NCI-H526 treated with DMSO at 0.1 percent for 48 hours (cell line): ENCODE measurements at regions not wholly inside any gene's neighbourhood (a gene's known extent, or its start where the extent isn't known, plus 50 kb on each side); places are given as distances from the start of the nearest gene placed in this dataset.

Source experiments
- DNase-seq: peaks from one replicate; lab custom pipeline; 2025; lab: John Stamatoyannopoulos, UW

GRCh38 chr1:30316056-30316455, 407.3 kb downstream of the MATN1 start:
- no peak for DNase-seq

- DNase-seq, result no peak
Observed at GRCh38 chr1:30315185-30315960, 408.0 kb downstream of the MATN1 start.

GRCh38 chr1:30314591-30314990, 408.8 kb downstream of the MATN1 start:
- DNase-seq, result no peak

DNA sequence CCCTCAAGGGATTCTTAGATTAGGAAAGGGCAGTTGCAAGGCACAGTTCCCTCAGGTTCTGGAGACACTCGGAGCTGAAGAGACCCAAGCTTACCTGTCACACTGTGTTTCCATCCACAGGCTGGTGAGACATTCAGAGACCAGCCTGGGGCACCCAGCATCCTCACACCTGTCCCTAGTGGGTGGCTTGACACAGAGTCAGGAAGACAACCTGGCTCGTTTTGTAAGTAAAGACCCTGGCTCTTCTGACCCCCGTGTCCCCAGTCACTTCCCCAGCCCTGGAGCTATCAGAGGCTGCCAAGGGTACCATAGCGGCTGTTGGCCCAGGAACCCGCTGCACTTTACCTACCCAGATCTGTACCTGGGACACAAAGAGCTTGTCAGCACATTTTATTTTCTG, 409.8 kb downstream of the MATN1 start:
- DNase-seq, result no peak

DNA sequence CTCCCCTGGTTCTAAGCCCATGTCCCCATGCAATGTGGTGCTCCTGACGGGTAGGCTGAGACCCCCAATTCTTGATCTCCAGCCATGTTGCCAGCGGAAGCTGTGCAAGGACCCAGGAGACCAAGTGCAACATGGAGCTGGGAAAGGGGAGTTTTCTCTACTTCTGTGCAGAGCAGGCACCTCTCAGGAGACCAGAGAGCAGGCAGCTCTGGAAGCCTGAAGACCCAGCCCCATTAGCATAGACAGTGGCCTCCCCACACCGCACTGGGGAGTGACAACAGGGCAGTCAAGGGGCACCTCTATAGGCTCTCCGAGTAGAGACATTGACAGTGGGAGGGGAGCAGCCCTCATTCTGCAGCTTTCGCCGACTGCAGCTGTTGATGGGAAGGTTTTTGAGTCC, 410.2 kb downstream of the MATN1 start:
- no peak for DNase-seq

DNA sequence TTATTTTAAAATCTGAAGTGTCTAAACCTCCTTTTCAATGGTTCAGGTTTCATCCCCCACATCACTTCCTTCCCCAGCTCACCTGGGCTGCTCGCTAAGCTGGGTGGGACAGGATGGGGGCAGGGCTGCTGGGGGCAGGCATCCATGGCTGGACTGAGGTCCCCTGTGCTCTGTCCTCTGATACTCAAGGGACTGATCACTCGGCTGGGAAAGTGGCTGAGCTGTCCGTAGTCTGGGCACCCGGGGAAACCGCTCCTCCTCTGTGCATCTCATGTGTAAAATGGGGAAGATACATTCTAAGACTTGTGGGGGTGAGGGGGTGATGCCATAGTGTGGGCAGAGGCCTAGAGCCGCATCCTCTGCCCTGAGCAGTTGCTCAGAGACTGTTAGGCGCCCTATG, 411.2 kb downstream of the MATN1 start:
- no peak for DNase-seq

GRCh38 chr1:30311749-30312148, 411.6 kb downstream of the MATN1 start:
- no peak for DNase-seq

DNA sequence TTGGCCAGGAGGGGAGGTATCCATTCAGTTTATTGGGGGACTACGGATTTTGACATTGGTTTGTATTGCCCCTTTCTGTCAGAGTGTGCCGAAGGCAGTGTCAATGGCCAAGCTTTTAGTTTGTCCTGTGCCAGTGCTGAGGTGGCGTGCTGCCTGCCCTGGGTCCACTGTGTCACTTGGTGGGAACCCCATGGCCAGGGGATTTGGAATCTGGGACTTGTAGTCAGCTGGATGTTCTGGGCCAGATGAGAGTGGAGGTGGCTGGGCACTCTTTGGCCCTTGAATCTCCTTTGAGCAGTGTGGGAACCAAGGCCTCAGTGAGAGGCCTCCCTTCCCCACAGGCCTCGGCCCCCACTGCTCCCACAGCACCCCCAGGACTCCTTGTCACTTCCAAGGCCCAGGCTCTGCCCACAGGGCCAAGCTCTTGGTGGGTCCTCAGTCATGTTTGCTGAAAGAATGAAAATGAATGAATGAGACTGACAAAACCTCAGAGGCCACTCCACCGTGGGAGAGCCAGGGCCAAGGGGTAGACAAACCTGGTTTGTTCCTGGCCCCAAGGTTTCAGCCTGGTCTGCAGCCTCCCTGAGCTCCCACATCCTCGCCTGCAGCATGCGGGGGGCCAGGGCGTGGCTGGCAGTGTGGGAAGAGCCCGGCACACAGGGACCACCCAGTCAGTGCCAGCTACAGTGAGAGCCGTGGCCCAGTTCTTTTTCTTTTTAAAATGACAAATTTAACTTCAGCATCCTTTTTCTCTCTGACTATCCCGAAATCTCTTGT, 412.2 kb downstream of the MATN1 start:
- DNase-seq, result no peak

GRCh38 chr1:30307182-30307581, 416.2 kb downstream of the MATN1 start:
- no peak for DNase-seq

DNA sequence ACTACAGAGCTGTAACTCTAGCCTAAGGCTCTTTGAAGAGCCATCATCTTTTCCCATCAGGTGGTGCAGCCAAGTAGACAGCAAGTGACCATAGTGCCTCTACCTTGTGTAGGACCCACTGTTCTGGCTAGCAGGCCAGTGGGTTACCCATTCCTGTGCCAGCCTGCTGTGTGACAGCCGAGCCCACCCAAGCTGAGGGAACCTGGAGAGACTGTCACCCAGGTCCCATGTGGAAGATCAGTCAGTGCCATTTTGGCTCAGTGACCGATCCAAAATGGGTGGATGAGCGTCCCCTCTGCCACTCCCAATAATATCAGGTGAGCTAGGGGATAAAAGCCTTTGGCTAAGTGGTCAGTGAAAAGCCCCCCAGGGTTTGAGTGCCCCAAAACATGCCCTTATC, 417.9 kb downstream of the MATN1 start:
- DNase-seq, result no peak

- DNase-seq, result no peak
Observed at GRCh38 chr1:30305061-30305460, 418.3 kb downstream of the MATN1 start.

GRCh38 chr1:30304080-30304479, 419.3 kb downstream of the MATN1 start:
- no peak for DNase-seq

GRCh38 chr1:30303387-30303786, 420.0 kb downstream of the MATN1 start:
- no peak for DNase-seq

DNA sequence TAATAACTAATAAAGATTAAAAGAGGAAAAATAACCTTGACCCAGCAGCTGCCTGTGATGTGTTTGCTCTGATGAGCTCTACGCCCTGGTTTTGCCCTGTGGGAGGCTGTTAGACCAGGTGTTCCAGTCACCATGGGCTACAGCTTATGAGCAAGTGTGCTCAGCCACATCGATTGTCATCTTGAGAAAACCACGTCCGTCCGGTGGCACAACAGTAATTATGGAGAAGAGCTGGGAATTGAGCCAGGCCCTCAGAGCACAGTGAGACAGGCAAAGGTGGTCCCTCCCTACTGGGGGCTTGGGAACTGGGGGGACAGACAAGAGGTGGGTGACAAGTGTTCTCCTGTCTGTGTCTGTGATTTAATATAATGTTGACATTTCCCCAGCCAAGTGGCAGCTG, 420.5 kb downstream of the MATN1 start:
- DNase-seq, result no peak

DNA sequence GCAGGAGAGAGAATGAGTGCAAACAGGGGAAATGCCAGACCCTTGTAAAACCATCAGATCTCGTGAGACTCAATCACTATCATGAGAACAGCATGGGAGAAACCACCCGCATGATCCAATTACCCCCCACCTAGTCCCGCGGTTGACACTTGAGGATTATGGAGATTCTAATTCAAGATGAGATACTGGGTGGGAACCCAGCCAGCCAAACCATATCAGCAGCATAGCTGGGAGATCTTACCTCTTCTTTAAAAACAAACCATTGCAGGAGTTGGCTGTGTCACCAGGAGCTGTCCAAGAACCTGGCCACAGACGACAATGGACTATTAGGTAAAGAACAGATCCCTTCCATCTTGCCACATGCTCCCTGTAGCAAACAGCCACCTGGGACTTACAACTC, 422.7 kb downstream of the MATN1 start:
- no peak for DNase-seq

DNA sequence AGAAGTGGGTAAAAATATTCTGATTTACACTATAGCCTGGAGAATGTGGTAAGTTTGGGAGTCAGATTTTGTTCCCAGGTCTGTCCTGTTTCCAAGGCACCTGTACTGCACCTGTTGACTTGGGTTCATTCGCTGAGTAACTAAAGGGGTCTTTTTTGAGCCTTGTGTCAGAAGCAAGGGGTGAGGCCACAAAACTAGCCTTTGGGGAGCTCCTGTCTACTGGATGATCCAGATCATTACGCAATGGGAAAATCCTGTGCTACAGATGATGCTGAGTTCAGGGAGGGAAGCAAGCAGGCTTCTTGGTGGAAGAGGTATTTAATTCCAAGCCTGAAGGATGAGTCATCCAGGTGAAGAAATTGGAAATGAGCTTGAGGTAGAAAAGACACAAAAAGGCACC, 424.0 kb downstream of the MATN1 start:
- DNase-seq, result no peak

GRCh38 chr1:30295674-30296073, 427.7 kb downstream of the MATN1 start:
- no peak for DNase-seq

GRCh38 chr1:30295266-30295665, 428.1 kb downstream of the MATN1 start:
- no peak for DNase-seq

GRCh38 chr1:30294508-30294907, 428.9 kb downstream of the MATN1 start:
- DNase-seq, result no peak

DNA sequence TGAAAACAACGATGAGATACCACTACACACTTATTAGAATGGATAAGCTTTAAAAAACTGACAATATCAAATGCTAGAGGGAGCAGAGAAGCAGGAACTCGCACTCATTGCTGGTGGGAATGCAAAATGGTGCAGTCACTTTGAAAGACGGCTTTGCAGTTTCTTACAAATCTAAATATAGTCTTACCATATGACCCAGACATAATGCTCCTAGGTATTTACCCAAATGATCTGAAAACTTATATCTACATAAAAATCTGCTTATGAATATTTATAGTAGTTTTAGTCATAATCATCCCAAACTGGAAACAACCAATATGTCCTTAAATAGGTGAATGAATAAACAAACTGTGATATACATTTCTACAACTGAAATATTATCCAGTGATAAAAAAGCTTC, 430.9 kb downstream of the MATN1 start:
- no peak for DNase-seq

- no peak for DNase-seq
Observed at GRCh38 chr1:30291526-30291925, 431.9 kb downstream of the MATN1 start.

- DNase-seq, result no peak
Observed at GRCh38 chr1:30290581-30290980, 432.8 kb downstream of the MATN1 start.

DNA sequence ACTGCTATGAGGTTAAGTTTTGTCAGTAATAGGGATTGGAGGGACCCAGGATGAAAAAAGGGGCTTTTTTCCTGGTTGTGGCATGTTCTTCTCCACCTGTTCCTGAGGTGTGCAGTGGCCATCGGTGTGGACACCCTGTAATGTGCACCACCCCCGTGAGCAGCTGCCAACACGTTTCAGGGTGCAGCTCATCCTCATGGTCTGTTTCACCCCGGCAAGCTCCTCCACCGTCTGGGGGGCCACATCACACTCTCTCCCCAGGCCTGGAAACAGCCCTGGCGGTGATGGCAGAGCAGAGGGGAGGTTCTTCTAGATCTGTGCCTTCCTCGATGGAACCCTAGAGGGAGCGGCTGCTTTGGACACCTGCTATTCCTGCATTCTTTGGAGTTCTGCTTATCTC, 435.4 kb downstream of the MATN1 start:
- no peak for DNase-seq
